ENCODE measurements at regions not wholly inside any gene's neighbourhood (a gene's known extent, or its start where the extent isn't known, plus 50 kb on each side); places are given as distances from the start of the nearest gene placed in this dataset.
"Not testable (repeated sequence)": the region's sequence is repeated elsewhere in the genome, so short reads cannot be mapped to it uniquely, and the experiment has no call there.

- FAIRE-seq: no peak
Observed at GRCh38 chr10:131363416-131363815, 51.9 kb upstream of the TCERG1L start.

DNA sequence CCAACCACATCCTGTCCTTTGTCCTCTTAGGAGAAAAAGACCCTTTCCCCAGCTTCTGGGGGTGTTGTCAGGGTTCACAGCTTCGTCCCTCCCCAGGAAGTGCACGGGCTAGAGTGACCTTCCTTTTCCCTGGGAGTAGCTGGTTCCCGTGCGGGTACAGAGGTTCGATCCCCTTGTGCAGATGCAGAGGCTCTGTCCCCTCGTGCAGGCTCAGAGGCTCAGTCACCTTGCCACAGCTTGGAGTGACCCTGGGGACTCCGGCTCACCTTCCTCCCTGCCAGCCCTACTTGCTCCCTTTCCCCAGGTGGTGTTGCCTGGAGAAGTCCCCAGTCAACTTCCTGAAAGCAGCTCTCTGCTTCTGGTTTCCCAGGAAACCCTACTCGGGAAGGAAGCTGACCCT lies 60.0 kb upstream of the TCERG1L start:
- no peak for FAIRE-seq

- no peak for FAIRE-seq
Observed at GRCh38 chr10:131381576-131381975, 70.1 kb upstream of the TCERG1L start.

DNA sequence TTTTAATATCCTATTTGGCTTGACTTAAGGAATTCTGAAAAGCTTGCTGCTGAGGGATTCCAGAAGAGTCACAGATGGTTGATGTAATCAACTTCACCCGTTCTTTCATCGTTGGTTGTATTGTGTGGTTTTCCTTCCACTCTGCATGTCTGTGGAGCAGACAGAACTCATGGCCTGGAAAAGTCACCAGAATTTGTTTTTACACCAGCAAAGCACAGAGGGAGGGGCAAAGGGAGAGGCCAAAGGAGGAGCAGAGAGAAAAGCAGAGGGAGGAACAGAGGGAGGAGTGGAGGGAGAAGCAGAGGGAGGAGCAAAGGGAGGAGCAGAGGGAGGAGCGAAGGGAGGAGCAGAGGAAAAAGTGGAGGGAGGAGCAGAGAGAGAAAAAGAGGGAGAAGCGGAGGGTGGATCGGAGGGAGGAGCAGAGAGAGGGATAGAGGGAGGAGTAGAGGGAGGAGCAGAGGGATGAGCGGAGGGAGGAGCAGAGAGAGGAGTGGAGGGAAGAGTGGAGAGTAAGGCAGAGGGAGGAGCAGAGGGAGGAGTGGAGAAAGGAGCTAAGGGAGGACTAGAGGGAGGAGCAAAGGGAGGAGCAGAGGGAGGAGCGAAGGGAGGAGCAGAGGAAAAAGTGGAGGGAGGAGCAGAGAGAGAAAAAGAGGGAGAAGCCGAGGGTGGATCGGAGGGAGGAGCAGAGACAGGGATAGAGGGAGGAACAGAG lies 73.8 kb upstream of the TCERG1L start:
- not testable (repeated sequence) for FAIRE-seq

DNA sequence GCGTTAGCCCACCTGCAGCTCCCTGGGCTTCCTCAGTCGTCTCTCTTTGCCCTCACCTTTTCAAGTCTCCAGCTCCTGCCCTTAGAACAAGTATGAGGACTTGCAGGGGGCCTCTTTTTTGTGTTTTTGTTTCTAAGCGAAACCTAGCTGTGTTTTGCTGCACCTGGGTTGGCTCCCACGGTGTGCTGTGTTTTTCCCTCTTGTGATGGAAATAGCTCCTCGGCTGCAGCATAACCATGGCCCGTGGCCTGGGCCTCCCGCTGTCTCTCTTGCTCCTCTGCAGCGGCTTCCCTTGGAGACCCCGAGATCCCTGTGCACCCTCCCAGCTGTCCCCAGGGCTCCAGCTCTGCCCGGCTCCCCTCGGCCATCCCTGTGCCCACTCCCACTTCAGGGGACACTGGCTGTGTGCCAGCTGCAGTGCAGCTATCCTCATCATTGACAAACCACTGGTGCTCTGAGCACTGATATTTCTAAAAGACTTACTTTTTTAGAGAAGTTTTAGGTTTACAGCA lies 75.6 kb upstream of the TCERG1L start:
- FAIRE-seq: no peak

DNA sequence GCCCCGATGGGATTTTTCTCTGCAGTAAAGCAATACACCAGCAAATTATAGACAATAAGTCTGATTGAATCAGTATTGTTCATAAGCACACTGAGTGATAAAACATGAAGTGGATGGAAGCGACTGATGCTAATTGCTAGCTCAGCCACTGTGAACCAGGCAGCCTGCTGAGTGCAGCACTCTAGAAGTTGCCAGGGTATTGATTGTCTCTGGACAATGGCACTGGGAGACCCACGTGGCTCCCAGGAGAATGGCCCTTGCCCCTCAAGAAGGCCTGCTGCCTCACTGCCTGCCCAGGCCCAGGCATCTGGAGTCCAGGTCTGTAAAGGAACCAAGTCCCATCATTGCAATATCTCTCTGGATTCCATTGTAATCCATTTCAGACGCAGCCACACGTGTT lies 80.4 kb upstream of the TCERG1L start:
- FAIRE-seq: no peak

DNA sequence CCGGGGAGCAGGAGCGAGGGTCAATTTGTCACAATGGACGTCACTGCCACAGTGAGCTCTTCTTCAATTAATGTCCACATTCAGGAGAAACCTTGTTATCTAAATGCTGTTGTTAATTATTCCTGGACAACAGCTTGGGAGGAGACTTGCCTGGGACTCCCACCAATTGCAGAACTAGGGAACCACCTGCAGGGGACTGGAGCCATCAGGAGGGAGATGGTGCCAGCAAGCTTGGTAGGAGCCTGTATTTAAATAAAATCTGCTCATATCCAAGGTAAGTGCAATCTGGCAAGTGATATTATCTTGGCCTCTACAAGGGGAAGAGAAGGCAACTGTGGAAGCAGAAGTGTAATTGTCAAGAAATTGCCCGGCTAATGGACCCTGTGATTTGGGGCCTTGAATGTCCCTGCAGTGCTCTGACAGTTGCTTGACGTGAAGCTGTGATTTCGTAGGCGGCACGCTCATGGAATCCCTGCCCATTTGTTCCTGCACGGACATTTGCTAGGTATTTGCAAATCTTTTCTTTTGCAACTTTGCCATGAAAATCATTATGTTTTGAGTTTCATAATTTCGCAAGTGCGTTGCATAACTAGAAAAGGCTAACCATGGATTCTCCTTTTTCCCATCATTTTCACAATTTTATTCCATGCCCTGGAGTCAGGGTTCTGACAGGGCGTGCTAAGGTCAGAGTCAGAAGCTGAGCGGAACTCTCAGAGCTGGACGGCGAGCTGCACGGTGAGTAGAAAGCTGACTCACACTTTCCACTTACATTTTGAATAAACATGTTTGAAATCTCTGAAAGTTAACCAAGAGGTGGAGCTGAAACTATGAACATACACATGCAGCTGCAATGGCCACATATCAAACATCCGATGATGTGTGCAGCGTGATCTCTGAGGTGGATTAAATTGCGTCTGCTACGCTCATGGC lies 84.9 kb upstream of the TCERG1L start:
- no peak for FAIRE-seq

GRCh38 chr10:131398166-131398565 lies 86.6 kb upstream of the TCERG1L start:
- no peak for FAIRE-seq

DNA sequence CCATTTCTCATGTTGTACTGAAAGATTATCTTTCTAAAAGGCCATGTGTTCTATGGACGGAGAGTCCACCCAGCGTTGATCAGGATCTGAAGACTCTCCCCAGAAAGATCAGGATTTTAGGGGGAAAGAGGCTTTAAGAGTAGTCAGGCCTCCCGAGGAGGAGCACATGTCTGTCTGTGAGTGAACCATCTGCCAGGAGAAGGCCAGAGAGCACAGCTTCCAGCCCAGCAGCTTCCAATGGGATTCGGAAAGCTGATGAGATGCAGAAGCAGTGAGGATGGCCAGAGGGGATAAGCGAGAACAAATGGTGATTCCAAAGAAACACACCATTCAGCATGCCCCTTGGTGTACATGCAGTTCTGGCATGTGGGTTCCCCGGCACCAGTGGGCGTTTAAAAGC lies 88.5 kb upstream of the TCERG1L start:
- no peak for FAIRE-seq

DNA sequence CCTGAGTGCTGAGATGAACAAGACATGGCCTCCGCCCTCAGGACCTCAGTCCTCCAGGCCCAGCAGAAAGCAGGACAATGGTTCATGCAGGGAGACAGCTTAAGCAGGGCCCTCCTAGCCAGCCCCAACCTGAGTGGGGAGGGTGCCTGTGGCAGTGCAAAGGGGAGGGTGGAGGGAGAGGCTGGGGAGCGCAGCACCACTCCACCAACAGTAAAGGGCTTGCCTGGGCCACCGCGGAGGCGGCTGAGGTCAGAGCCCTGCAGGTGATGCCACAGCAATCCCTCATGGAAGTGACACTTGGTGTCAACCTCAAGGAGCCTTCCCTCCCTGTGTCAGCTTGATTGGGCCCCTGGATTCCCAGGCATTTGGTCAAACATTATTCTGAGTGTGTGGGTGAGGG lies 89.0 kb upstream of the TCERG1L start:
- no peak for FAIRE-seq

DNA sequence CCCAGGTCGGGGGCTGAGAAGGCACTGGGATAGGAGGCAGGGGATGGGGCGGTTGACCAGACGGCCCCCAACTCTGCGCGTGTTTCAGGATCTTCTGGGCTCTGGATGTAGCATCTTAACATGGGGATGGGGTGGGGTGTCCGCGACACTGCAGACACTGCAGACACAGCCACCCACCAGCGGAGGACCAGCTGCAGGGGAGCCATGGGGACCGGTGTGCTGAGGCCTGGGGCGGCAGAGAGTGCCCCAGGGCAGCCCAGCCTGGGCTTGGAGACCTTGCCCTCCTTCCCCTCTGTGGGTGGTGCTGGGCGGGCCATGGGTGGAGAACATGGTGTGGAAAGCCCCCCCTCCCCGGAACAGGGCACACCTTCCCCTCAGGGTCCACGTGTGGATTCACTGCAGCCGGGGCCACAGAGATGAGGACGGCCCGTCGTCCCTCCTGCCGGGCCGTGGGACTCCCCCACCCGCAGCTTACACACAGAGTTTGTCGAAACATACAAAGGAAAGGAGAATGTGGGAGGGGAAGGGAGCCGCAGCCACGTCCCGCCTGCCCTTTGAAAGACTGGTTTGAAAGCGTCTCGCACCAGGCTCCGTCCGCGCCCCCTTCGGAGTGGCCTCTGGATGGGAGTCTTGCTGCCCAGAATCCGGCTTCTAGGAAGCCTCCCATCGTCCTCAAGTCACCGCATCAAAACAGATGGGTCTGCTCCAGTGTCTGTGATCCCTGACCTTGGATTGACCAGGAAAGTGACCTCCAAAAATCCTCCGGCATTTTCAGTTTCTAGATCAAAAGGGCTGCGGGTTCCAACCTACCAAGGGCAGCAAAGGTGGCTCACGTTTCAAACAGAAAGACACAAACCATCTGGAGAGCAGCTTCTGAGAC lies 91.5 kb upstream of the TCERG1L start:
- FAIRE-seq: no peak

GRCh38 chr10:131403936-131404335 lies 92.4 kb upstream of the TCERG1L start:
- FAIRE-seq: no peak

DNA sequence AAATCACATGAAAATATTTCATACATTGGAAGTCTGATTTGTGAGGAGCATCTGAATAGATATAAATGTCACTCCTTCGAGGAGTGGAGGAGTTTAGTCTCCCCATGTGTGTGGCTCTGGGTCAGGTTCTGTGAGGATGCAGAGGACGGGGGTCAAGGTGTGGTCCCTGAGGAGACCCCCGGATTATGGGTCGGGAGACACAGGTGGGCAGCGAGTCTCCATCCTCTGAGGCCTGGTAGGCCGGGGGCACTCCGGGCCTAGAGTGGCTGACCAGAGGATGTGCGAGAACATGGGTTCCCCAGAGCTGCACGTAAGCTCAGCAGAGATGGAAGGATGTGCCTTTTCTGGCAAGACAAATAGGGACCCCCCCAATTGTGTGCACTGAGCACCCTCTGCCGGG lies 93.4 kb upstream of the TCERG1L start:
- no peak for FAIRE-seq

- no peak for FAIRE-seq
Observed at GRCh38 chr10:131406676-131407392, 95.3 kb upstream of the TCERG1L start.

- FAIRE-seq: no peak
Observed at GRCh38 chr10:131418681-131419080, 107.2 kb upstream of the TCERG1L start.

DNA sequence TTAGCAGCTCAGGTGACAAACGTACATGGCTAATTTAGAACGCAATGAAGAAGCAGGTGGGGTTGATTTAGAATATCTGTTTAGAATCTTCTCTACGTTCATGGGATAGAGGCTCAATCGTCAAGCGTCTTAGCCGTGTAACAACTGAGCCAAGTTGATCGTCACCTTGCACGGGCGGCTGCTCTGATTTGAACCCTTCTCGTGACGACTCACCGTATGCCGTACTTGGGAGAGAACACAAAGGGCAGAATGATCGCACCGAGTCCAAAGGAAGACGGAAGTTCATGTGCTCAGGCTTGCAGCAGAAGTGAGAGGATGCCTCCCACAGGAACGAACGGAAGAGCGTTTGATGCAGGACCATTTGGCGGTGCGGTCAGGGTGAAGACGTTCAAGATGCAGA lies 108.3 kb upstream of the TCERG1L start:
- FAIRE-seq: no peak

- FAIRE-seq: no peak
Observed at GRCh38 chr10:131420867-131421266, 109.3 kb upstream of the TCERG1L start.

DNA sequence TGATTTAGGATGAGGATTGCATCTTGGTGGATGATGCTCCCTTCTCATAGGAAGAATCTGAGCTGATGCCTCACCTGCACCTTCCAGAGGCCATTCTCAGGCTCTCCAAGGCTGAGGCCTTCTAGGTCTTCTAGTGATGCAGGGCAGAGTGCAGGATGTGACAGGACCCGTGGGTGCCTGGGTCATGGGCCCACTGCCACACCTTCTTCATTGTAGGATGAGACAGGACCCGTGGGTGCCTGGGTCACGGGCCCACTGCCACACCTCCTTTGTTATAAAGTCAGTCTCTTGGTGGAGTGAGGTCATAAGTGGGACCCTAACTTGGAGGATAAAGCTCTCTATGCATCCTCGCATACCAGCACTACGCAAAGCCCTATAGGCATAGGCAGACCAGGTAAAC lies 109.9 kb upstream of the TCERG1L start:
- FAIRE-seq: no peak

DNA sequence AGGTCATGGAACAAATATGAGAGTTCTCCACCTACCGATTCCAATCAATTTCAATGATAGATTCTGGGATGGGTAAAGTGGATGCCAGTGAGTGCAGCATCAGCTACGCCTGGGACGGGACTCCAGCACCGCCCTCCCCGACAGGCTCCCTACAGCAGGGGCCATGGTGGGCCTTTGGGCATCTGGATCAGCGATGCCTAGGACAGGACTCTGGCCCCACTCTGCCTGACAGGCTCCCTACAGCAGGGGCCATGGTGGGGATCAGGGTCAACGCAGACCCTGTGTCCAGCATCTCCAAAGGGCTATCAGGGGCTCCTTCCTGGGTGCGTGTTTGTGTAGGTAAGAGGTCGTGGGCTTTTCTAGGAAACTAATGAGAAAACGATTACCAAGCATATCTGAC lies 111.2 kb upstream of the TCERG1L start:
- no peak for FAIRE-seq

DNA sequence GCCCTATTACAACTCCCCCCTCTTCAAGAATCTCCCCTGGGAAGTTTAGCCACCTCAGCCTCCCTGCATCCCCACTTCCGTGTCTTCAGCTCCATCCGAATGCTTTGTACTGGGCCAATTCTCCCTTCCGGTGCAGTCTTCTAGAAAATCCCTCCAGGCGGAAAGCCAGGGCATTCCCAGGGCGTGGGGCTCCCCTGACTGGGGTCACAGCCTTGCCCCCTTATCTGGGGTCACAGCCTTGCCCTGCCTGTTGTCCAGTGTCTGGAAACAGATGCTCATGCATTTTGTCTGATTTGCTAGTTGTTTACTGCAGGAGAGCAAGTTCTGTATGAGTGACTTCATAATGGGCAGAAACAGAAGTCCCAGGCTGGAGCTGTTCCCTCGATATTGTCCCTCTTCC lies 112.5 kb upstream of the TCERG1L start:
- no peak for FAIRE-seq

GRCh38 chr10:131424836-131425491 lies 113.4 kb upstream of the TCERG1L start:
- FAIRE-seq: no peak
